Right lobe of liver (tissue), 4 donors: ENCODE measurements at regions not wholly inside any gene's neighbourhood (a gene's known extent, or its start where the extent isn't known, plus 50 kb on each side); places are given as distances from the start of the nearest gene placed in this dataset.

Experiments used
- POLR2A ChIP-seq: fragments of 450-650 bp; IDR thresholded peaks from one replicate; pipeline ENCODE4 v1.6.1; 2017; ENCODE audit warnings: antibody characterized with exemption, mild to moderate bottlenecking
- TF ChIP-seq, protein P1 (sequence below), 4 donors: fragments of 200-600 bp in 3 of 4; fragments of 450-650 bp in 1 of 4; IDR thresholded peaks; one replicate each; pipeline versions ENCODE4 v1.5.1 to v1.8.0; 2016 to 2022; ENCODE audit warnings: antibody characterized with exemption in 4 of 4, mild to moderate bottlenecking in 2 of 4
- donor health status: DM: no; HTN: no; CAD: no.
- donor health status: DM: no; HTN: no; CAD: no.
- donor health status: DM: no; HTN: yes; CAD: no.

DNA sequence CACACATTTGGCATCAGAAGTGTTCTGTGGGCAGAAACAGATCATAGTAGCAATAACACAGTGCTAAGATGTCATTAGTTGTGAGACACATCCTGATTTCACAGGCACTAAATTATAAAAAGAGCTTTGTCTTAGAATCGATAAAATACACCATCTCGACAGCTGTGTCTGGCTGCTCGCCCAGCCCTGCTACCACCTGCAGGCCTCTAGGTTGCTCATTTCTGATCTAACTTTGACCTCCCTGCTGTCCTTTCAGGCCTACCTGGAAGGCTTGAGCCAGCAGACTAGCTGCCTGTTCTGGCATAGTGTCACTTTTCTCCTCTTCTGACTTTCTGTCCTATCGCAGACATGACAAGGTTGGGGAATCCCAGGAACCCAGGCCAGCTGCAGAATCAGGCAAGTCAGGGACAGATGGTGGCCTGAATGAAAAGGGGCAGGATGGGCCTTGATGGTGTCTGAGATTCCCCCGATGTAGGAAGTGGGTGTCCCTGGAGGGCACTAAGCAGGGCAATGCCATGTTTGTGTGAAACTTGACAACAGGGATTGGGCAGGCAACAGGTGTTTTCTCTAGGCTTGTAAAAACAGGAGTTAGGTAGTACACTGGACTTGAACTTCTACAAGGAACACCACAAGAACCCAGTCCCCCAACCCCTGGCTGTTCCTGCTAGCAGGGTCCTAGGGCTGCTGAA is 66.6 kb upstream of the RHOU start:
- TF ChIP-seq, protein P1, sequence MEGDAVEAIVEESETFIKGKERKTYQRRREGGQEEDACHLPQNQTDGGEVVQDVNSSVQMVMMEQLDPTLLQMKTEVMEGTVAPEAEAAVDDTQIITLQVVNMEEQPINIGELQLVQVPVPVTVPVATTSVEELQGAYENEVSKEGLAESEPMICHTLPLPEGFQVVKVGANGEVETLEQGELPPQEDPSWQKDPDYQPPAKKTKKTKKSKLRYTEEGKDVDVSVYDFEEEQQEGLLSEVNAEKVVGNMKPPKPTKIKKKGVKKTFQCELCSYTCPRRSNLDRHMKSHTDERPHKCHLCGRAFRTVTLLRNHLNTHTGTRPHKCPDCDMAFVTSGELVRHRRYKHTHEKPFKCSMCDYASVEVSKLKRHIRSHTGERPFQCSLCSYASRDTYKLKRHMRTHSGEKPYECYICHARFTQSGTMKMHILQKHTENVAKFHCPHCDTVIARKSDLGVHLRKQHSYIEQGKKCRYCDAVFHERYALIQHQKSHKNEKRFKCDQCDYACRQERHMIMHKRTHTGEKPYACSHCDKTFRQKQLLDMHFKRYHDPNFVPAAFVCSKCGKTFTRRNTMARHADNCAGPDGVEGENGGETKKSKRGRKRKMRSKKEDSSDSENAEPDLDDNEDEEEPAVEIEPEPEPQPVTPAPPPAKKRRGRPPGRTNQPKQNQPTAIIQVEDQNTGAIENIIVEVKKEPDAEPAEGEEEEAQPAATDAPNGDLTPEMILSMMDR (IDR thresholded peaks at IDR 0.05): no peak
- no peak for TF ChIP-seq POLR2A
